Activated CD4-positive, alpha-beta T cell treated with anti-CD3 and anti-CD28 coated beads for 48 hours (primary cell): ENCODE measurements at regions not wholly inside any gene's neighbourhood (a gene's known extent, or its start where the extent isn't known, plus 50 kb on each side); places are given as distances from the start of the nearest gene placed in this dataset.

ENCODE experiments used
- DNase-seq: peaks from one replicate; pipeline ENCODE4 v3.0.0-alpha.2; 2020

GRCh38 chr18:22872900-22873537 is 60.1 kb upstream of the RBBP8 start:
- DNase-seq, result no peak

GRCh38 chr18:22879293-22879692 is 53.8 kb upstream of the RBBP8 start:
- DNase-seq, result no peak

- no peak for DNase-seq
Observed at GRCh38 chr18:22882084-22882483, 51.0 kb upstream of the RBBP8 start.

- no peak for DNase-seq
Observed at GRCh38 chr18:22883179-22883578, 49.9 kb upstream of the RBBP8 start.
